MCF 10A (cell line): ENCODE measurements at regions not wholly inside any gene's neighbourhood (a gene's known extent, or its start where the extent isn't known, plus 50 kb on each side); places are given as distances from the start of the nearest gene placed in this dataset.
"Not testable (repeated sequence)": the region's sequence is repeated elsewhere in the genome, so short reads cannot be mapped to it uniquely, and the experiment has no call there.

Experiments used
- BruUV-seq: library from RNA; stranded (reverse); fragments of 400-500 nt; replicated peaks from 2 replicates; lab custom pipeline; 2021; lab: Mats Ljungman, UMichigan
- CTCF ChIA-PET: fragments of 300-600 bp; sonication (Branson Sonifier 250); formaldehyde crosslinking; extraction: SDS; loops from one replicate; lab custom pipeline; 2021; ENCODE audit warnings: antibody characterized with exemption, inconsistent platforms; lab: Yijun Ruan, JAX
- POLR2A ChIA-PET: fragments of 300-600, 350-650 bp; sonication (Branson Sonifier 250); formaldehyde crosslinking; extraction: SDS; loops from one replicate; lab custom pipeline; 2020; ENCODE audit warnings: antibody characterized with exemption, inconsistent platforms; lab: Yijun Ruan, JAX
- DNase-seq: peaks from one replicate; pipeline ENCODE4 v3.0.0-alpha.2; 2018; ENCODE audit not compliant: unreplicated experiment
- H3K27ac Mint-ChIP-seq: one replicate; pipeline ENCODE4 v1.8.0; 2022; ENCODE audit warnings: mild to moderate bottlenecking, low read depth, mixed read lengths; ENCODE audit not compliant: unreplicated experiment
- H3K27me3 Mint-ChIP-seq: one replicate; pipeline ENCODE4 v1.8.0; 2022; ENCODE audit warnings: mixed read lengths; ENCODE audit not compliant: insufficient read depth, unreplicated experiment
- H3K36me3 Mint-ChIP-seq: one replicate; pipeline ENCODE4 v1.8.0; 2022; ENCODE audit warnings: mild to moderate bottlenecking, moderate library complexity, mixed read lengths; ENCODE audit not compliant: insufficient read depth, unreplicated experiment
- H3K4me1 Mint-ChIP-seq: one replicate; pipeline ENCODE4 v1.8.0; 2022; ENCODE audit warnings: mixed read lengths; ENCODE audit not compliant: insufficient read depth, unreplicated experiment
- H3K4me3 Mint-ChIP-seq: one replicate; pipeline ENCODE4 v1.8.0; 2022; ENCODE audit warnings: mild to moderate bottlenecking, moderate library complexity, mixed read lengths; ENCODE audit not compliant: unreplicated experiment
- H3K9me3 Mint-ChIP-seq: one replicate; pipeline ENCODE4 v1.8.0; 2022; ENCODE audit warnings: mixed read lengths; ENCODE audit not compliant: unreplicated experiment
- CTCF ChIP-seq: fragments of 200-600 bp; IDR thresholded peaks from one replicate; pipeline ENCODE4 v1.8.0; 2022; ENCODE audit warnings: antibody characterized with exemption, mild to moderate bottlenecking; ENCODE audit not compliant: unreplicated experiment
- intact Hi-C: fragments of 100-400 bp; cut with micrococcal nuclease; formaldehyde crosslinking; loops from 2 replicates; pipeline ENCODE4 v1.14.1; 2022

GRCh38 chr5:79924936-79925893, 65.8 kb downstream of the MTX3 start:
- POLR2A ChIA-PET, result no interaction called here

GRCh38 chr5:79923431-79923830, 67.6 kb downstream of the MTX3 start:
- intact Hi-C loops, result no loop called here
- no TSS peak for BruUV-seq
- Mint-ChIP-seq H3K4me3 (no peak overlapping the region), H3K36me3 (no peaks in the 10 kb centered on the region), H3K4me1 (no peaks in the 10 kb centered on the region), H3K9me3 (no peaks in the 10 kb centered on the region), H3K27me3 (peaks cover 17% of the 10 kb centered on the region), H3K27ac (no peak overlapping the region)
- ChIA-PET CTCF (interaction anchor here (0.5 to 1.3 kb wide), 7 partner anchors 11 to 485 kb away, joined by 3 to 5 read pairs (median 3); no protein-coding TSS in a partner anchor), POLR2A (no interaction called here)
- DNase-seq, result no peak
- TF ChIP-seq CTCF, result no peak

More at GRCh38 chr5:79924936-79925893, 65.8 kb downstream of the MTX3 start:
- Mint-ChIP-seq H3K27me3 (peaks cover 17% of the 10 kb centered on the region), H3K27ac (no peak overlapping the region), H3K36me3 (no peaks in the 10 kb centered on the region), H3K4me1 (no peaks in the 10 kb centered on the region), H3K4me3 (no peak overlapping the region), H3K9me3 (no peaks in the 10 kb centered on the region)
- no peak for TF ChIP-seq CTCF
- DNase-seq, result peak; percentile 11
- intact Hi-C loops, result loop anchor here (1.0 kb wide), 1 partner anchor 158 kb away; no protein-coding TSS in a partner anchor
- BruUV-seq, result no TSS peak
- CTCF ChIA-PET, result interaction anchor here (0.6 to 1.6 kb wide), 6 partner anchors 10 to 163 kb away, joined by 3 to 14 read pairs (median 4); no protein-coding TSS in a partner anchor

- intact Hi-C loops, result no loop called here
- Mint-ChIP-seq H3K9me3 (no peaks in the 10 kb centered on the region), H3K36me3 (no peaks in the 10 kb centered on the region), H3K4me3 (no peak overlapping the region), H3K27me3 (peaks cover 17% of the 10 kb centered on the region), H3K4me1 (no peaks in the 10 kb centered on the region), H3K27ac (no peak overlapping the region)
- no peak for TF ChIP-seq CTCF
- POLR2A ChIA-PET, result no interaction called here
- CTCF ChIA-PET, result interaction anchor here (0.6 to 1.3 kb wide), 3 partner anchors 10 to 161 kb away, joined by 3 to 5 read pairs (median 4); no protein-coding TSS in a partner anchor
- no TSS peak for BruUV-seq
- no peak for DNase-seq
Measured at GRCh38 chr5:79922626-79923025, 68.4 kb downstream of the MTX3 start.

- CTCF ChIA-PET, H3K9me3 Mint-ChIP-seq: not testable (repeated sequence)
Measured at GRCh38 chr5:79907452-79907851, 83.6 kb downstream of the MTX3 start.

GRCh38 chr5:79902571-79902970, 88.5 kb downstream of the MTX3 start:
- CTCF ChIA-PET, H3K27ac Mint-ChIP-seq, H3K36me3 Mint-ChIP-seq, DNase-seq, H3K4me3 Mint-ChIP-seq, intact Hi-C loops, POLR2A ChIA-PET, H3K4me1 Mint-ChIP-seq, BruUV-seq, H3K9me3 Mint-ChIP-seq: not testable (repeated sequence)
- peaks cover 17% of the 10 kb centered on the region for H3K27me3 Mint-ChIP-seq

More at GRCh38 chr5:79907452-79907851, 83.6 kb downstream of the MTX3 start:
- intact Hi-C loops, H3K36me3 Mint-ChIP-seq, H3K4me1 Mint-ChIP-seq, H3K27ac Mint-ChIP-seq, POLR2A ChIA-PET, DNase-seq, H3K4me3 Mint-ChIP-seq, H3K27me3 Mint-ChIP-seq, BruUV-seq: not testable (repeated sequence)
